SJCRH30 (cell line): ENCODE measurements at regions not wholly inside any gene's neighbourhood (a gene's known extent, or its start where the extent isn't known, plus 50 kb on each side); places are given as distances from the start of the nearest gene placed in this dataset.

Experiments used
- DNase-seq, 2 experiments: peaks; one replicate each; pipeline ENCODE4 v3.0.0-alpha.2; 2015 to 2020
- H3K27ac ChIP-seq: fragments of 250-450 bp; sonication (Bioruptor Pico); 2 replicates; pipeline ENCODE4 v1.5.1; 2020; ENCODE audit warnings: mild to moderate bottlenecking, moderate library complexity
- H3K27me3 ChIP-seq: fragments of 250-450 bp; sonication (Bioruptor Pico); 2 replicates; pipeline ENCODE4 v1.5.1; 2020; ENCODE audit warnings: mild to moderate bottlenecking, moderate library complexity
- H3K36me3 ChIP-seq: fragments of 250-450 bp; sonication (Bioruptor Pico); 2 replicates; pipeline ENCODE4 v1.5.1; 2020; ENCODE audit warnings: mild to moderate bottlenecking, moderate library complexity
- H3K4me1 ChIP-seq: fragments of 250-450 bp; sonication (Bioruptor Pico); 2 replicates; pipeline ENCODE4 v1.5.1; 2020; ENCODE audit warnings: mild to moderate bottlenecking, moderate library complexity
- H3K4me3 ChIP-seq: fragments of 250-450 bp; sonication (Bioruptor Pico); 2 replicates; pipeline ENCODE4 v1.5.1; 2020; ENCODE audit warnings: mild to moderate bottlenecking, moderate library complexity
- H3K9me3 ChIP-seq: fragments of 250-450 bp; sonication (Bioruptor Pico); replicated peaks from 2 replicates; pipeline ENCODE4 v1.5.1; 2020; ENCODE audit warnings: mild to moderate bottlenecking, moderate library complexity

- 0 out of 2 replicates have a peak, but pooled peaks cover 3% of the 10 kb centered on the region for H3K27me3 ChIP-seq
- no peaks in the 10 kb centered on the region for H3K9me3 ChIP-seq
- peaks cover 14% of the 10 kb centered on the region for H3K4me1 ChIP-seq
- H3K27ac ChIP-seq: no peak overlapping the region
- H3K4me3 ChIP-seq: no peak overlapping the region
- no peak for DNase-seq
- H3K36me3 ChIP-seq: no peaks in the 10 kb centered on the region
Observed at GRCh38 chr2:100199421-100199820, 57.0 kb upstream of the AFF3 start.

- Histone ChIP-seq H3K9me3 (no peaks in the 10 kb centered on the region), H3K27ac (peak overlapping the region; percentile 83)
- DNase-seq: no peak
Observed at GRCh38 chr2:100198461-100199230, 56.3 kb upstream of the AFF3 start.

GRCh38 chr2:100197631-100198153 lies 55.3 kb upstream of the AFF3 start:
- DNase-seq: peak; percentile 84 to 89

More at GRCh38 chr2:100198461-100199230, 56.3 kb upstream of the AFF3 start:
- H3K27me3 ChIP-seq: no peaks in the 10 kb centered on the region
- no peak overlapping the region for H3K4me3 ChIP-seq
- H3K4me1 ChIP-seq: peaks cover 14% of the 10 kb centered on the region
- no peaks in the 10 kb centered on the region for H3K36me3 ChIP-seq

GRCh38 chr2:100196786-100197494 lies 54.5 kb upstream of the AFF3 start:
- H3K9me3 ChIP-seq: no peaks in the 10 kb centered on the region
- no peaks in the 10 kb centered on the region for H3K36me3 ChIP-seq
- H3K27ac ChIP-seq: peak overlapping the region; percentile 83
- peaks cover 14% of the 10 kb centered on the region for H3K4me1 ChIP-seq
- H3K27me3 ChIP-seq: no peaks in the 10 kb centered on the region
- no peak overlapping the region for H3K4me3 ChIP-seq
- DNase-seq: no peak

More at GRCh38 chr2:100197631-100198153, 55.3 kb upstream of the AFF3 start:
- no peaks in the 10 kb centered on the region for H3K27me3 ChIP-seq
- H3K27ac ChIP-seq: peak overlapping the region; percentile 83
- no peak overlapping the region for H3K4me3 ChIP-seq
- no peaks in the 10 kb centered on the region for H3K36me3 ChIP-seq
- no peaks in the 10 kb centered on the region for H3K9me3 ChIP-seq
- H3K4me1 ChIP-seq: peaks cover 14% of the 10 kb centered on the region

GRCh38 chr2:100195942-100196341 lies 53.6 kb upstream of the AFF3 start:
- Histone ChIP-seq H3K27me3 (no peaks in the 10 kb centered on the region), H3K4me3 (no peak overlapping the region), H3K9me3 (no peaks in the 10 kb centered on the region), H3K36me3 (no peaks in the 10 kb centered on the region), H3K4me1 (peaks cover 14% of the 10 kb centered on the region), H3K27ac (no peak overlapping the region)
- no peak for DNase-seq

- H3K27me3 ChIP-seq: no peaks in the 10 kb centered on the region
- DNase-seq: no peak
Observed at GRCh38 chr2:100194951-100195350, 52.6 kb upstream of the AFF3 start.

GRCh38 chr2:100193291-100193710 lies 50.9 kb upstream of the AFF3 start:
- no peak overlapping the region for H3K4me3 ChIP-seq
- H3K27ac ChIP-seq: no peak overlapping the region
- no peaks in the 10 kb centered on the region for H3K9me3 ChIP-seq
- no peaks in the 10 kb centered on the region for H3K27me3 ChIP-seq
- DNase-seq: no peak
- no peaks in the 10 kb centered on the region for H3K36me3 ChIP-seq
- peaks cover 12% of the 10 kb centered on the region for H3K4me1 ChIP-seq

More at GRCh38 chr2:100194951-100195350, 52.6 kb upstream of the AFF3 start:
- H3K4me1 ChIP-seq: peaks cover 14% of the 10 kb centered on the region
- H3K4me3 ChIP-seq: no peak overlapping the region
- no peak overlapping the region for H3K27ac ChIP-seq
- H3K36me3 ChIP-seq: no peaks in the 10 kb centered on the region
- H3K9me3 ChIP-seq: no peaks in the 10 kb centered on the region

GRCh38 chr2:100192825-100193224 lies 50.4 kb upstream of the AFF3 start:
- H3K27me3 ChIP-seq: no peaks in the 10 kb centered on the region
- no peak for DNase-seq
- H3K4me1 ChIP-seq: peaks cover 8% of the 10 kb centered on the region

GRCh38 chr2:100192300-100192699 lies 49.9 kb upstream of the AFF3 start:
- H3K4me3 ChIP-seq: no peak overlapping the region
- H3K4me1 ChIP-seq: peaks cover 5% of the 10 kb centered on the region
- DNase-seq: no peak
- no peaks in the 10 kb centered on the region for H3K27me3 ChIP-seq
- H3K36me3 ChIP-seq: no peaks in the 10 kb centered on the region
- no peaks in the 10 kb centered on the region for H3K9me3 ChIP-seq
- H3K27ac ChIP-seq: no peak overlapping the region

More at GRCh38 chr2:100192825-100193224, 50.4 kb upstream of the AFF3 start:
- no peaks in the 10 kb centered on the region for H3K36me3 ChIP-seq
- H3K4me3 ChIP-seq: no peak overlapping the region
- no peak overlapping the region for H3K27ac ChIP-seq
- no peaks in the 10 kb centered on the region for H3K9me3 ChIP-seq
